Anterior cingulate cortex (tissue), 58 donors: ENCODE measurements at regions not wholly inside any gene's neighbourhood (a gene's known extent, or its start where the extent isn't known, plus 50 kb on each side); places are given as distances from the start of the nearest gene placed in this dataset.

Source experiments
- DNase-seq, 58 donors: peaks; one replicate each; lab custom pipeline; 2025; lab: John Stamatoyannopoulos, UW

GRCh38 chr14:101476258-101476915 is 84.9 kb upstream of the DIO3 start:
- DNase-seq = no peak

- DNase-seq = no peak
Observed at GRCh38 chr14:101476916-101477553, 84.3 kb upstream of the DIO3 start.

DNA sequence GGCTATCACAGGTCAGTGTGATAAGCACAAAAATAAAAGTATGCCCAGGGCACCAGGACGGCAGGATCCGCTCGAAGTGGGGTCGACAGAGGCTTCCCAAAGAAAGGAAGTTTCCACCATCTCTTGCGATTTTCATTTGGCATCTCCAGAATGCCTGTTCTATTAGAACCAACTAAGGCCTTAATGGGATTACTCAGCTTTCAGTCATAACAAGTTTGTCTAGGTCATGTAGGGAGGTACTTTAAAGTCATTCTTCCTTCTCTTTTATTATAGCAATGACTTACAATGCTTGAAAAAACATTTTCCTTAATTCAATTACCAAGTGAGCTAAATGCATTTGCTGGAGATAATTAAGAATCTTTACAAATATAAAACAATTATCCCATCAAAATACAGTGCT is 83.6 kb upstream of the DIO3 start:
- no peak for DNase-seq

GRCh38 chr14:101478096-101478495 is 83.2 kb upstream of the DIO3 start:
- no peak for DNase-seq

DNA sequence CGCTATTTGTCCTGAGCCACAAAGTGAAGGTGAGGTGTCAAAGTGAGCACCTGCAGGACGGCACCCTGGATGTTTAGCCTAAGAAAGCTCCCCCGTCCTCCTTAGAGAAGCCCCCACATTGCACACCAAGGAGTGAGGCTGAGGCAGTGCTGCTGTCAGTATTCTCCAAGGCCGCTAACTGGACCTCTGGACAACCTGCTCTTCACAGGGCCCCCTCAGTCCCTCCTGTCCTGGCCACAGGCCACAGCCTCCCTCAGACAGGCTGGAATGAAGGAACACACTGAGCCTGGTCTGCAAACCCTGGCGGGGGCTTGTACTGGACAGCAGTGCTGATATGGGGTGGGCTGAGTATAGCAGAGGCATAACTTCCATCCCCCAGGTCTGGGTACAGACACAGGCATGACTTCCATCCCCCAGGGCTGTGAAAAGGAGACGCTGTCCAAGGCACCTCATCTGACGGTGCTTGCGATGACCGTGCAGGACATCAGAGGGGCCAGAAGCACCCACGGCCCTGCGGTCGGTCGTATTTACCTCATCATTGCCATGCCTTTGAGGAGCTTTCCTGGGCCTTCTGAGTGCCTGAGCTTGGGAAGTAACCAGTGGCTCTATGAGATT is 82.4 kb upstream of the DIO3 start:
- no peak for DNase-seq

DNA sequence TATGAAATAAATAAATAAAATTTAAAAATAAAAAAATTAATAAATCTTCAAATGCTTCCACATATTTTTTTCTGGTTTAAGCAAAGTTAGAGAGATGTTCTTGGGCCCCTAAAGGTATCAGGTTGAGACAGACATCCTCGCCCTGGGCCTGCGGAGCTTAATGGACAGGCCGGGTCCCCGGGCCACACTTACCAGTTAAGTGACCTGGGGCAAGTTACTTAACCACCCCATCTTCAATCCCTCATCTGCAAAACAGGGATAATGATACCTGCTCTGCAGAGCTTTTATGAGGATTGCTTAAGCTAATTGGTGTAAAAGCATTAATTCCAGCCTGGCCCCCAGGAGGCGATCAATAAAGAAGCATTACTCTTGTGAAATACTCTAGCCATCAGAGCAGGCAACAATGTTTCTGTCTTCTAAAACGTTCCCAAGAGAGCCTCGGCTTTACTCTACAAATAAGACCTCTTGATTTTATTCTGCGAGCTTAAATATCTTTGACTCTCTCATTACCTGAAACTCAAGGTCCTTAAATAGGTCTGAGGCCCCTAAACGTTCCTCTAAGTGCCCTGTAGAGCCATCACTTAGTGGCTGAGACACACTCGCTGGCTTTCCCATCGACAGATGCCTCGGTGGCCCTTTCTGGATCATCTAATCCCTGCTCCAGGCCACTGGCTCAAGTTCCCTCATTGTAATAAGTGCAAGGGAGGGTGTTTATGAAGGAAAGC is 81.1 kb upstream of the DIO3 start:
- no peak for DNase-seq

GRCh38 chr14:101480747-101481530 is 80.4 kb upstream of the DIO3 start:
- DNase-seq = no peak

GRCh38 chr14:101481557-101481956 is 79.7 kb upstream of the DIO3 start:
- DNase-seq = no peak

GRCh38 chr14:101482066-101482465 is 79.2 kb upstream of the DIO3 start:
- no peak for DNase-seq

DNA sequence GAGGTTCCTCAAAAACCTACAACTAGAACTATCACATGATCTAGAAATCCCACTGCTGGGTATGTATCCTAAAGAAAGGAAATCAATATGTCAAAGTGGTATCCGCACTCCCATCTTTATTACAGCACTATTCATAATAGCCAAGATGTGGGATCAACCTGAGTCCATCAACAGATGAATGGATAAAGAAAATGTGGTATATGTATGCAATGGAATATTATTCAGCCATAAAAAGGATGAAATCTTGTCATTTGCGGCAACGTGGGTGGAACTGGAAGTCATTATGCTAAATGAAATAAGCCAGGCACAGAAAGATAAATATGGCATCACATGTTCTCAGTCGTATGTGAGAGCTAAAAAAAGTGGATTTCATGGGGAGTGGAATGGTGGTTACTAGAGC is 77.5 kb upstream of the DIO3 start:
- no peak for DNase-seq

GRCh38 chr14:101489092-101489760 is 72.1 kb upstream of the DIO3 start:
- no peak for DNase-seq

- DNase-seq = no peak
Observed at GRCh38 chr14:101490771-101491170, 70.5 kb upstream of the DIO3 start.

DNA sequence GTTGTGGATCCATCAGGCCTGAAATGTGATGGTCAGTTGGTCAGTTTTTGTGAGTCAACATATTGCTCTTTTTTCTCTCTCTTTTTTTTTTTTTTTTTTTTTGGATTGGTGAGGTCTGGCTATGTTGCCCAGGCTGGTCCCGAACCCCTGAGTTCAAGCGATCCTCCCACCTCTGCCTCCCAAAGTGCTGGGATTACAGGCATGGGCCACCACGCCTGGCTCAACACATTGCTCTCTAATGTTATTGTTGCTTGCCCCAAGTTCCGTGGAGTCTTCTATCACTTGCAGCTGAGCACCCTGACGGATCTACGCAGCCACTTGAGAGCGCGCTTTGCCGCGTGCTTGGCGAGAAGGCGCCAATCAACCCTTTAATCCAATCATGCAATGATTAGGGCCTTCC is 69.5 kb upstream of the DIO3 start:
- no peak for DNase-seq

DNA sequence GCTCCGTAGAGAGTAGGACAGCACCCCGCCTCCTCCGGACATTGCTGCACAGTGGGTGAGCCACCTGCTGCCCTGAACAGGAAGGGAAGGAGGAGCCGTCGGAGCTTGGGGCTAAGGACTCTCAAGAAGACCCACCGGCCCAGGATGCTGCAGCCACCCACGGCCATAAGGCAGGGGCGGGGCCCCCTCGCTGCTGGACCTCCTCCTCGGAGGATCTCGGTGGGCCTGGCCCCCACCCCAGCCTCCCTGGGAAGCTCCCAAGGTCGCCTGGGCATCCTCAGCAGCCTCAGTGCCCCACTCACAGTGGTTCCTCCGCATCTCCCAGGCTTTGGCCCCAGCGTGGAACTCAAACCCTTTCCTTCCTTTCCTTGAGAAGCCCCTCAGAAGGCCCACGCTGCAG is 68.6 kb upstream of the DIO3 start:
- DNase-seq = no peak

- DNase-seq = no peak
Observed at GRCh38 chr14:101494826-101495225, 66.5 kb upstream of the DIO3 start.

DNA sequence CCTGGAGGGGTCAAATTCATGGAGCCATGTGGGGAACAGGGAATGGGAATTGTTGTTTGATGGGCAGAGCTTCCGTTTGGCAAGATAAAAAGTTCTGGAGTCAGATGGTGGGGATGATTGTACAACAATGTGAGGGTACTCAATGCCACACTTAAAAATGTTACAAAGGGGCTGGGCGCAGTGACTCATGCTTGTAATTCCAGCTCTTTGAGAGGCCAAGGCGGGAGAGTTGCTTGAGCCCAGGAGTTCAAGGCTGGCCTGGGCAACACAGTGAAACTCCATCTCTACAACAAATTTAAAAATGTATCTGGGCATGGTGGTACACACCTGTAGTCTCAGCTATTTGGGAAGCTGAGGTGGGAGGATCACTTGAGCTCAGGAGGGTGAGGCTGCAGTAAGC is 66.0 kb upstream of the DIO3 start:
- DNase-seq = no peak

GRCh38 chr14:101495827-101496775 is 65.2 kb upstream of the DIO3 start:
- DNase-seq = no peak

GRCh38 chr14:101496776-101497683 is 64.3 kb upstream of the DIO3 start:
- DNase-seq = peak in 1 of 58 donors; percentile 36
